ENCODE measurements at regions not wholly inside any gene's neighbourhood (a gene's known extent, or its start where the extent isn't known, plus 50 kb on each side); places are given as distances from the start of the nearest gene placed in this dataset.
A peak's percentile ranks its signal among the peaks of the same experiment; 100 is the strongest.

- DNase-seq (ENCODE audit: low read depth): no peak
- TF ChIP-seq CTCF (IDR thresholded peaks at IDR 0.05; ENCODE audit: control insufficient read depth, extremely low read depth, insufficient read depth): no peak
- no peak overlapping the region for H3K4me3 ChIP-seq (ENCODE audit: low read depth, low read length)
Observed at GRCh38 chr14:39626589-39627576, 194.7 kb upstream of the FBXO33 start.

- no peak overlapping the region for H3K4me3 ChIP-seq (ENCODE audit: low read depth, low read length)
- TF ChIP-seq CTCF (IDR thresholded peaks at IDR 0.05; ENCODE audit: control insufficient read depth, extremely low read depth, insufficient read depth): no peak
- no peak for DNase-seq (ENCODE audit: low read depth)
Observed at GRCh38 chr14:39621678-39622077, 189.4 kb upstream of the FBXO33 start.

GRCh38 chr14:39621223-39621622, 189.0 kb upstream of the FBXO33 start:
- no peak for TF ChIP-seq CTCF (IDR thresholded peaks at IDR 0.05; ENCODE audit: control insufficient read depth, extremely low read depth, insufficient read depth)
- H3K4me3 ChIP-seq (ENCODE audit: low read depth, low read length): no peak overlapping the region
- DNase-seq (ENCODE audit: low read depth): peak; percentile 37

GRCh38 chr14:39617537-39617936, 185.3 kb upstream of the FBXO33 start:
- TF ChIP-seq CTCF (IDR thresholded peaks at IDR 0.05; ENCODE audit: control insufficient read depth, extremely low read depth, insufficient read depth): no peak
- DNase-seq (ENCODE audit: low read depth): no peak
- no peak overlapping the region for H3K4me3 ChIP-seq (ENCODE audit: low read depth, low read length)

- no peak for DNase-seq (ENCODE audit: low read depth)
- no peak overlapping the region for H3K4me3 ChIP-seq (ENCODE audit: low read depth, low read length)
- no peak for TF ChIP-seq CTCF (IDR thresholded peaks at IDR 0.05; ENCODE audit: control insufficient read depth, extremely low read depth, insufficient read depth)
Observed at GRCh38 chr14:39615352-39615751, 183.1 kb upstream of the FBXO33 start.

GRCh38 chr14:39614297-39614923, 182.2 kb upstream of the FBXO33 start:
- DNase-seq (ENCODE audit: low read depth): no peak
- no peak for TF ChIP-seq CTCF (IDR thresholded peaks at IDR 0.05; ENCODE audit: control insufficient read depth, extremely low read depth, insufficient read depth)
- H3K4me3 ChIP-seq (ENCODE audit: low read depth, low read length): no peak overlapping the region

Measured in LNCaP clone FGC (cell line).